ENCODE measurements at regions not wholly inside any gene's neighbourhood (a gene's known extent, or its start where the extent isn't known, plus 50 kb on each side); places are given as distances from the start of the nearest gene placed in this dataset.

- TF ChIP-seq EZH2 (IDR thresholded peaks at IDR 0.05; ENCODE audit: insufficient read depth, low read length) = no peak
- no peak for TF ChIP-seq CTCF (IDR thresholded peaks at IDR 0.05; ENCODE audit: insufficient read depth, low read depth, low read length)
Observed at GRCh38 chr1:235009074-235009473, 119.6 kb downstream of the TOMM20 start.

Data from astrocyte (in vitro differentiated cells and primary cell).